ENCODE measurements at regions not wholly inside any gene's neighbourhood (a gene's known extent, or its start where the extent isn't known, plus 50 kb on each side); places are given as distances from the start of the nearest gene placed in this dataset.

- 88% methylated on average over 1 of the region's 1 CpG for WGBS (ENCODE audit: missing lambda C conversion rate)
- FAIRE-seq (no peak), DNase-seq (ENCODE audit: low read depth in 1 of 2, low spot score in 1 of 2) (no peak), ATAC-seq (no peak)
- ChIA-PET POLR2A (no interaction called here), CTCF (no interaction called here)
- Histone ChIP-seq H3K4me2 (no peak overlapping the region), H3K27ac (no peak overlapping the region), H3K9me3 (no peaks in the 10 kb centered on the region), H3K4me3 (no peak overlapping the region), H3K4me1 (0 out of 3 replicates have a peak, but pooled peaks cover 3% of the 10 kb centered on the region)
- TF ChIP-seq HEYL (CRISPR knock-in tag; IDR thresholded peaks at IDR 0.05) (no peak), KDM1A (IDR thresholded peaks at IDR 0.05; ENCODE audit: low read depth) (no peak), RNF2 (IDR thresholded peaks at IDR 0.05; ENCODE audit: borderline replicate concordance, low read depth) (no peak), CHD4 (IDR thresholded peaks at IDR 0.05; ENCODE audit: borderline replicate concordance) (no peak), FOSB (CRISPR knock-in tag; IDR thresholded peaks at IDR 0.05) (no peak), ZSCAN20 (CRISPR knock-in tag; IDR thresholded peaks at IDR 0.05) (no peak), HOXA7 (CRISPR knock-in tag; IDR thresholded peaks at IDR 0.05) (no peak), JUNB (IDR thresholded peaks at IDR 0.05) (no peak), E2F6 (IDR thresholded peaks at IDR 0.05; ENCODE audit: borderline replicate concordance, low read depth) (no peak), POLR2AphosphoS2 (conservative IDR thresholded peaks at IDR 0.05; ENCODE audit: low read length) (no peak), EHMT2 (IDR thresholded peaks at IDR 0.05; ENCODE audit: low read depth) (no peak), RARB (CRISPR knock-in tag; IDR thresholded peaks at IDR 0.05) (no peak), MAZ (IDR thresholded peaks at IDR 0.05; ENCODE audit: borderline replicate concordance, low read depth, low read length) (no peak), CBX8 (IDR thresholded peaks at IDR 0.05) (no peak)
Measured at GRCh38 chr7:81416659-81417058, 353.2 kb downstream of the HGF start.

- TF ChIP-seq REST (IDR thresholded peaks at IDR 0.05) (no peak), POLR2A (IDR thresholded peaks at IDR 0.05; ENCODE audit: low read length) (no peak), NR3C1 (IDR thresholded peaks at IDR 0.05) (no peak), RARB (CRISPR knock-in tag; IDR thresholded peaks at IDR 0.05) (no peak), RFX5 (IDR thresholded peaks at IDR 0.05) (no peak), POLR2AphosphoS2 (conservative IDR thresholded peaks at IDR 0.05; ENCODE audit: low read length) (no peak), PHF8 (IDR thresholded peaks at IDR 0.05; ENCODE audit: borderline replicate concordance, low read depth) (no peak), EHF (CRISPR knock-in tag; IDR thresholded peaks at IDR 0.05) (no peak), MAZ (IDR thresholded peaks at IDR 0.05; ENCODE audit: borderline replicate concordance, low read depth, low read length) (no peak), HOXB13 (CRISPR knock-in tag; IDR thresholded peaks at IDR 0.05; ENCODE audit: low read depth) (no peak), JUNB (IDR thresholded peaks at IDR 0.05) (no peak), KDM5A (IDR thresholded peaks at IDR 0.05) (no peak), CHD4 (IDR thresholded peaks at IDR 0.05; ENCODE audit: borderline replicate concordance) (no peak), E2F6 (IDR thresholded peaks at IDR 0.05; ENCODE audit: borderline replicate concordance, low read depth) (no peak)
- Histone ChIP-seq H3K4me1 (0 out of 3 replicates have a peak, but pooled peaks cover 8% of the 10 kb centered on the region), H3K4me2 (no peak overlapping the region), H3K4me3 (no peak overlapping the region), H3K27ac (no peak overlapping the region), H3K9me3 (no peaks in the 10 kb centered on the region)
- 30% methylated on average over 1 of the region's 1 CpG for WGBS (ENCODE audit: missing lambda C conversion rate)
- DNase-seq (ENCODE audit: low read depth in 1 of 2, low spot score in 1 of 2) (no peak), ATAC-seq (no peak), FAIRE-seq (no peak)
- CTCF ChIA-PET = no interaction called here
- POLR2A ChIA-PET = no interaction called here
Measured at GRCh38 chr7:81415181-81415580, 354.7 kb downstream of the HGF start.
